ENCODE measurements at regions not wholly inside any gene's neighbourhood (a gene's known extent, or its start where the extent isn't known, plus 50 kb on each side); places are given as distances from the start of the nearest gene placed in this dataset.

GRCh38 chr20:24321973-24322372, 147.5 kb upstream of the SYNDIG1 start:
- TF ChIP-seq, protein P1, sequence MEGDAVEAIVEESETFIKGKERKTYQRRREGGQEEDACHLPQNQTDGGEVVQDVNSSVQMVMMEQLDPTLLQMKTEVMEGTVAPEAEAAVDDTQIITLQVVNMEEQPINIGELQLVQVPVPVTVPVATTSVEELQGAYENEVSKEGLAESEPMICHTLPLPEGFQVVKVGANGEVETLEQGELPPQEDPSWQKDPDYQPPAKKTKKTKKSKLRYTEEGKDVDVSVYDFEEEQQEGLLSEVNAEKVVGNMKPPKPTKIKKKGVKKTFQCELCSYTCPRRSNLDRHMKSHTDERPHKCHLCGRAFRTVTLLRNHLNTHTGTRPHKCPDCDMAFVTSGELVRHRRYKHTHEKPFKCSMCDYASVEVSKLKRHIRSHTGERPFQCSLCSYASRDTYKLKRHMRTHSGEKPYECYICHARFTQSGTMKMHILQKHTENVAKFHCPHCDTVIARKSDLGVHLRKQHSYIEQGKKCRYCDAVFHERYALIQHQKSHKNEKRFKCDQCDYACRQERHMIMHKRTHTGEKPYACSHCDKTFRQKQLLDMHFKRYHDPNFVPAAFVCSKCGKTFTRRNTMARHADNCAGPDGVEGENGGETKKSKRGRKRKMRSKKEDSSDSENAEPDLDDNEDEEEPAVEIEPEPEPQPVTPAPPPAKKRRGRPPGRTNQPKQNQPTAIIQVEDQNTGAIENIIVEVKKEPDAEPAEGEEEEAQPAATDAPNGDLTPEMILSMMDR (conservative IDR thresholded peaks at IDR 0.05; ENCODE audit: low read depth, low read length), result no peak
- TF ChIP-seq EZH2 (IDR thresholded peaks at IDR 0.05; ENCODE audit: borderline replicate concordance, low read depth, low read length, poor library complexity, severe bottlenecking), result no peak
- ChIA-PET CTCF (no interaction called here), POLR2A (ENCODE audit: low non-redundant PET) (no interaction called here)
- no peaks in the 10 kb centered on the region for H3K27me3 ChIP-seq (replicated peaks; ENCODE audit: insufficient read depth, low read depth, low read length, poor library complexity)
- H3K27ac ChIP-seq (ENCODE audit: low read depth, low read length, poor library complexity, severe bottlenecking), result no peak overlapping the region
- no peaks in the 10 kb centered on the region for H3K9me3 ChIP-seq (ENCODE audit: low read depth, low read length, poor library complexity, severe bottlenecking)
- no peaks in the 10 kb centered on the region for H3K36me3 ChIP-seq (ENCODE audit: insufficient read depth, low read length, poor library complexity, severe bottlenecking)
- intact Hi-C loops (cut with micrococcal nuclease; ENCODE audit: unreplicated experiment), result no loop called here
- H3K4me1 ChIP-seq (ENCODE audit: insufficient read depth, low read length, poor library complexity, severe bottlenecking), result no peaks in the 10 kb centered on the region
- BruUV-seq (replicated peaks), result no TSS peak
- no peak for DNase-seq (ENCODE audit: low spot score)
- H3K4me3 ChIP-seq (ENCODE audit: low read depth, low read length, poor library complexity, severe bottlenecking), result no peak overlapping the region

GRCh38 chr20:24318569-24319352, 150.7 kb upstream of the SYNDIG1 start:
- Histone ChIP-seq H3K27me3 (replicated peaks; ENCODE audit: insufficient read depth, low read depth, low read length, poor library complexity) (no peaks in the 10 kb centered on the region), H3K36me3 (ENCODE audit: insufficient read depth, low read length, poor library complexity, severe bottlenecking) (no peaks in the 10 kb centered on the region), H3K9me3 (ENCODE audit: low read depth, low read length, poor library complexity, severe bottlenecking) (no peaks in the 10 kb centered on the region), H3K4me1 (ENCODE audit: insufficient read depth, low read length, poor library complexity, severe bottlenecking) (no peaks in the 10 kb centered on the region), H3K4me3 (ENCODE audit: low read depth, low read length, poor library complexity, severe bottlenecking) (no peak overlapping the region), H3K27ac (ENCODE audit: low read depth, low read length, poor library complexity, severe bottlenecking) (no peak overlapping the region)
- intact Hi-C loops (cut with micrococcal nuclease; ENCODE audit: unreplicated experiment), result no loop called here
- POLR2A ChIA-PET (ENCODE audit: low non-redundant PET), result no interaction called here
- BruUV-seq (replicated peaks), result no TSS peak
- no peak for DNase-seq (ENCODE audit: low spot score)
- CTCF ChIA-PET, result no interaction called here
- TF ChIP-seq, protein P1 (conservative IDR thresholded peaks at IDR 0.05; ENCODE audit: low read depth, low read length), result no peak
- no peak for TF ChIP-seq EZH2 (IDR thresholded peaks at IDR 0.05; ENCODE audit: borderline replicate concordance, low read depth, low read length, poor library complexity, severe bottlenecking)

DNA sequence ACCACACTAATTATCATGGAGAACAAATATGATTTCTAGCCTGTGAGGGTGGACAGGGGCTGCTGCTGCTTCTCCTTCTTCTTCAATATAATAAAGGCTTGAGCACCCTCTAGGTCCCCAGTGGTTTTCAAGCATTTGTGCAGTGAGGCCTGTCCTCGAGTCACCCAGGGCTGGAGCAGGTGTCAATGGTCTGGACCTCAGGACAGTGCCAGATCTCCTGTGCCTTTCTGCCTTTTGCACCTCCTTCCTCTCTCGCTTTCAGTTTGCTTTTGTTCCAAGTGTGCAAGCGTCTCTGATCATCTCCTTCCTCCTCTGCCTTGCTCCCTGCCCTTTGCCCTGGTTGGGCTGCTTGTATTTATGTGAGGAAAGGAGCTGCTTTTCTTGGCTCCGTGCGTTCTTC, 152.2 kb upstream of the SYNDIG1 start:
- ChIA-PET CTCF (no interaction called here), POLR2A (ENCODE audit: low non-redundant PET) (no interaction called here)
- DNase-seq (ENCODE audit: low spot score), result no peak
- TF ChIP-seq, protein P1 (conservative IDR thresholded peaks at IDR 0.05; ENCODE audit: low read depth, low read length), result no peak
- no peak for TF ChIP-seq EZH2 (IDR thresholded peaks at IDR 0.05; ENCODE audit: borderline replicate concordance, low read depth, low read length, poor library complexity, severe bottlenecking)
- Histone ChIP-seq H3K9me3 (ENCODE audit: low read depth, low read length, poor library complexity, severe bottlenecking) (no peaks in the 10 kb centered on the region), H3K27ac (ENCODE audit: low read depth, low read length, poor library complexity, severe bottlenecking) (no peak overlapping the region), H3K4me1 (ENCODE audit: insufficient read depth, low read length, poor library complexity, severe bottlenecking) (no peaks in the 10 kb centered on the region), H3K27me3 (replicated peaks; ENCODE audit: insufficient read depth, low read depth, low read length, poor library complexity) (no peaks in the 10 kb centered on the region), H3K4me3 (ENCODE audit: low read depth, low read length, poor library complexity, severe bottlenecking) (no peak overlapping the region), H3K36me3 (ENCODE audit: insufficient read depth, low read length, poor library complexity, severe bottlenecking) (no peaks in the 10 kb centered on the region)
- intact Hi-C loops (cut with micrococcal nuclease; ENCODE audit: unreplicated experiment), result no loop called here
- no TSS peak for BruUV-seq (replicated peaks)

All from A673 (cell line).